ENCODE measurements at regions not wholly inside any gene's neighbourhood (a gene's known extent, or its start where the extent isn't known, plus 50 kb on each side); places are given as distances from the start of the nearest gene placed in this dataset.

DNA sequence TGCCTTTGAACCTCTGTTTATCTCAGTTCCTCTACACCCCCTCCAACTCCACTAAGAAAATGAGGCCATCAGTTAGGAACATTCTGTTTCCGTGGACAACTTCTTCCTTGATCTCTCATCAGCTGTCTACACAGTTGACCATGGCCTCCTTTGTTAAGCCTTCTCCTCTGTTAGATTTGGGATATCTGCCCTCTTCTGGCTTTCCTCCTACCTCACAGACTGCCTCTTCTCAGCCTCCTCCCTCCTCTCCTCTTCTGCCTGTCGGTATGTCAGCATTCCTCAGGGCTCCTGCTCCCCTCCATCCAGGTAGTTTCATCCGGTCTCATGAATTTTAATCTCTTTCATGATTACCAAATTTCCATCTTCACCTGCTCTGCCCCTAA, 454.9 kb downstream of the FOXO1 start:
- Histone ChIP-seq H3K4me3 (replicated peaks in 1 of 3; ENCODE audit: low read depth in 2 of 3, low read length in 3 of 3) (no peak overlapping the region), H3K9me3 (replicated peaks in 1 of 2; ENCODE audit: control insufficient read depth in 1 of 2, insufficient read depth in 1 of 2, low read length in 2 of 2) (no peaks in the 10 kb centered on the region), H2AFZ (ENCODE audit: insufficient read depth, low read depth, low read length, poor library complexity, severe bottlenecking) (no peak overlapping the region), H3K4me1 (ENCODE audit: control insufficient read depth in 1 of 2, insufficient read depth in 2 of 2, low read length in 2 of 2) (peaks cover 10% of the 10 kb centered on the region in 2 donors), H3K4me2 (replicated peaks; ENCODE audit: extremely low read depth, low read length, poor library complexity, severe bottlenecking) (no peak overlapping the region), H4K20me1 (ENCODE audit: insufficient read depth, low read length) (no peaks in the 10 kb centered on the region), H3K79me2 (ENCODE audit: insufficient read depth, low read length) (no peaks in the 10 kb centered on the region), H3K36me3 (replicated peaks in 1 of 2; ENCODE audit: control insufficient read depth in 1 of 2, insufficient read depth in 2 of 2, low read length in 2 of 2) (no peaks in the 10 kb centered on the region), H3K27me3 (ENCODE audit: control insufficient read depth in 2 of 2, insufficient read depth in 2 of 2, low read length in 2 of 2) (no peaks in the 10 kb centered on the region), H3K27ac (ENCODE audit: low read depth in 1 of 2, low read length in 2 of 2) (no peak overlapping the region), H3K9ac (ENCODE audit: insufficient read depth, low read length, poor library complexity, severe bottlenecking) (no peak overlapping the region)
- H3K36me3 Mint-ChIP-seq = no peaks in the 10 kb centered on the region
- H3K4me1 Mint-ChIP-seq = peaks cover 9% of the 10 kb centered on the region
- 95% methylated on average over 3 of the region's 3 CpGs for WGBS (ENCODE audit: insufficient coverage)
- intact Hi-C loops (cut with micrococcal nuclease) = no loop called here
- H3K9me3 Mint-ChIP-seq = peaks cover 0 to 15% (median 0%) of the 10 kb centered on the region in 7 donors
- TF ChIP-seq, protein P1, sequence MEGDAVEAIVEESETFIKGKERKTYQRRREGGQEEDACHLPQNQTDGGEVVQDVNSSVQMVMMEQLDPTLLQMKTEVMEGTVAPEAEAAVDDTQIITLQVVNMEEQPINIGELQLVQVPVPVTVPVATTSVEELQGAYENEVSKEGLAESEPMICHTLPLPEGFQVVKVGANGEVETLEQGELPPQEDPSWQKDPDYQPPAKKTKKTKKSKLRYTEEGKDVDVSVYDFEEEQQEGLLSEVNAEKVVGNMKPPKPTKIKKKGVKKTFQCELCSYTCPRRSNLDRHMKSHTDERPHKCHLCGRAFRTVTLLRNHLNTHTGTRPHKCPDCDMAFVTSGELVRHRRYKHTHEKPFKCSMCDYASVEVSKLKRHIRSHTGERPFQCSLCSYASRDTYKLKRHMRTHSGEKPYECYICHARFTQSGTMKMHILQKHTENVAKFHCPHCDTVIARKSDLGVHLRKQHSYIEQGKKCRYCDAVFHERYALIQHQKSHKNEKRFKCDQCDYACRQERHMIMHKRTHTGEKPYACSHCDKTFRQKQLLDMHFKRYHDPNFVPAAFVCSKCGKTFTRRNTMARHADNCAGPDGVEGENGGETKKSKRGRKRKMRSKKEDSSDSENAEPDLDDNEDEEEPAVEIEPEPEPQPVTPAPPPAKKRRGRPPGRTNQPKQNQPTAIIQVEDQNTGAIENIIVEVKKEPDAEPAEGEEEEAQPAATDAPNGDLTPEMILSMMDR (IDR thresholded peaks at IDR 0.05) = no peak
- H3K27ac Mint-ChIP-seq = no peak overlapping the region
- peaks cover 0 to 10% (median 0%) of the 10 kb centered on the region in 3 donors for H3K27me3 Mint-ChIP-seq (ENCODE audit: low read depth in 3 of 3)
- H3K4me3 Mint-ChIP-seq = no peak overlapping the region
- no peak for DNase-seq

DNA sequence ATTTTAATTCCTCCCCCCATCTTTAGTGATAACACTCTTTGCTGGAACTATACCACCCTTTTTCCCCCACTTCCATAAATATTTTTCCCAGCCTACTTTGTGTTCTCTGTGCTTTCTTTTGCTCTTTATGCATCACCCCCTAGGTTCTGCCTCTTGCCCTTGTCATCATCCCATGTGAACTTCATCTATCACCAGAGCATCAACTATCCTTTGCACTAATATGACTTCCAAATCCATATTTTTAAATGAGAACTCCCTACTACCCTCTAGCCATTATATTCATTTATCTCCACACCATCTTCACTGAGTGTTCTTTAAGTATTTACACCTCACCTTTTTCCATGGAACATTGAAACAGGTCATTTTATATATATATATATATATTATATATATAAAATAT, 452.7 kb downstream of the FOXO1 start:
- H3K9me3 Mint-ChIP-seq = peaks cover 0 to 13% (median 0%) of the 10 kb centered on the region in 7 donors
- no peaks in the 10 kb centered on the region for H3K36me3 Mint-ChIP-seq
- Histone ChIP-seq H3K4me3 (replicated peaks in 1 of 3; ENCODE audit: low read depth in 2 of 3, low read length in 3 of 3) (no peak overlapping the region), H4K20me1 (ENCODE audit: insufficient read depth, low read length) (no peaks in the 10 kb centered on the region), H3K4me2 (replicated peaks; ENCODE audit: extremely low read depth, low read length, poor library complexity, severe bottlenecking) (no peak overlapping the region), H3K79me2 (ENCODE audit: insufficient read depth, low read length) (no peaks in the 10 kb centered on the region), H3K9me3 (replicated peaks in 1 of 2; ENCODE audit: control insufficient read depth in 1 of 2, insufficient read depth in 1 of 2, low read length in 2 of 2) (no peaks in the 10 kb centered on the region), H3K9ac (ENCODE audit: insufficient read depth, low read length, poor library complexity, severe bottlenecking) (no peak overlapping the region), H3K27ac (ENCODE audit: low read depth in 1 of 2, low read length in 2 of 2) (no peak overlapping the region), H3K4me1 (ENCODE audit: control insufficient read depth in 1 of 2, insufficient read depth in 2 of 2, low read length in 2 of 2) (no peaks in the 10 kb centered on the region), H3K27me3 (ENCODE audit: control insufficient read depth in 2 of 2, insufficient read depth in 2 of 2, low read length in 2 of 2) (no peaks in the 10 kb centered on the region), H2AFZ (ENCODE audit: insufficient read depth, low read depth, low read length, poor library complexity, severe bottlenecking) (no peak overlapping the region), H3K36me3 (replicated peaks in 1 of 2; ENCODE audit: control insufficient read depth in 1 of 2, insufficient read depth in 2 of 2, low read length in 2 of 2) (no peaks in the 10 kb centered on the region)
- no peak overlapping the region for H3K4me3 Mint-ChIP-seq
- no peak for DNase-seq
- H3K4me1 Mint-ChIP-seq = no peaks in the 10 kb centered on the region
- H3K27ac Mint-ChIP-seq = no peak overlapping the region
- H3K27me3 Mint-ChIP-seq (ENCODE audit: low read depth in 3 of 3) = peaks cover 0 to 8% (median 0%) of the 10 kb centered on the region in 3 donors
- intact Hi-C loops (cut with micrococcal nuclease) = no loop called here
- TF ChIP-seq, protein P1 (IDR thresholded peaks at IDR 0.05) = no peak
